IMR-90 (cell line): ENCODE measurements at regions not wholly inside any gene's neighbourhood (a gene's known extent, or its start where the extent isn't known, plus 50 kb on each side); places are given as distances from the start of the nearest gene placed in this dataset.

Source experiments
- ATAC-seq: fragments of 200-7000 bp; cut with Tn5 transposase; 2 replicates; pipeline ENCODE4 v1.9.1; 2020; ENCODE audit warnings: low read depth, mild to moderate bottlenecking, moderate library complexity
- BruUV-seq: library from RNA; stranded (reverse); fragments of 400-500 nt; replicated peaks from 2 replicates; lab custom pipeline; 2021; lab: Mats Ljungman, UMichigan
- CTCF ChIA-PET: fragments of 300-600 bp; formaldehyde crosslinking; extraction: SDS; loops from one replicate; lab custom pipeline; 2021; ENCODE audit warnings: antibody characterized with exemption; lab: Yijun Ruan, JAX
- POLR2A ChIA-PET: fragments of 300-600 bp; sonication (Branson Sonifier 250); formaldehyde crosslinking; loops from one replicate; lab custom pipeline; 2022; ENCODE audit warnings: antibody characterized with exemption; ENCODE audit not compliant: unreplicated experiment; lab: Charles Lee
- DNase-seq: peaks from one replicate; pipeline ENCODE4 v3.0.0; 2013
- H2AFZ ChIP-seq: replicated peaks from 2 replicates; pipeline ENCODE3; 2013; ENCODE audit warnings: low read length, mild to moderate bottlenecking; ENCODE audit not compliant: poor library complexity
- H2AK5ac ChIP-seq: 2 replicates; pipeline ENCODE4 v1.6.1; 2013; ENCODE audit warnings: low read depth, low read length, inconsistent platforms
- H2AK9ac ChIP-seq: replicated peaks from 2 replicates; pipeline ENCODE3; 2013; ENCODE audit warnings: mild to moderate bottlenecking, low read depth, low read length, moderate library complexity; ENCODE audit not compliant: poor library complexity
- H2BK120ac ChIP-seq: 2 replicates; pipeline ENCODE4 v1.6.1; 2013; ENCODE audit warnings: low read depth, low read length, inconsistent platforms
- H2BK15ac ChIP-seq: 3 replicates; pipeline ENCODE4 v1.6.1; 2013; ENCODE audit warnings: low read depth, low read length, inconsistent platforms
- H2BK20ac ChIP-seq: 2 replicates; pipeline ENCODE4 v1.6.1; 2013; ENCODE audit warnings: low read depth, mild to moderate bottlenecking, inconsistent platforms, low read length, moderate library complexity
- H2BK5ac ChIP-seq: 2 replicates; pipeline ENCODE4 v1.6.1; 2013; ENCODE audit warnings: mild to moderate bottlenecking, low read depth, low read length, inconsistent platforms; ENCODE audit not compliant: poor library complexity, severe bottlenecking
- H3K14ac ChIP-seq: replicated peaks from 2 replicates; pipeline ENCODE4 v1.6.1; 2013; ENCODE audit warnings: low read depth, low read length, inconsistent platforms
- H3K18ac ChIP-seq: 2 replicates; pipeline ENCODE4 v1.6.1; 2013; ENCODE audit warnings: low read depth, low read length, control low read depth
- H3K23ac ChIP-seq: 2 replicates; pipeline ENCODE4 v1.6.1; 2013; ENCODE audit warnings: low read depth, low read length, inconsistent platforms
- H3K27ac ChIP-seq: 2 replicates; pipeline ENCODE4 v1.5.1; 2013; ENCODE audit warnings: mild to moderate bottlenecking, control low read depth, low read length; ENCODE audit not compliant: insufficient read depth
- H3K27me3 ChIP-seq: 2 replicates; pipeline ENCODE4 v1.6.1; 2013; ENCODE audit warnings: low read length; ENCODE audit not compliant: control insufficient read depth, insufficient read depth
- H3K36me3 ChIP-seq: 2 replicates; pipeline ENCODE4 v1.6.1; 2013; ENCODE audit warnings: low read length, mixed read lengths; ENCODE audit not compliant: control insufficient read depth, insufficient read depth
- H3K4ac ChIP-seq: 2 replicates; pipeline ENCODE4 v1.6.1; 2013; ENCODE audit warnings: low read depth, low read length, inconsistent platforms
- H3K4me1 ChIP-seq: 2 replicates; pipeline ENCODE4 v1.6.1; 2013; ENCODE audit warnings: low read length, mixed read lengths; ENCODE audit not compliant: control insufficient read depth, insufficient read depth
- H3K4me2 ChIP-seq: 2 replicates; pipeline ENCODE4 v1.6.1; 2013; ENCODE audit warnings: low read depth, mild to moderate bottlenecking, control low read depth, low read length, moderate library complexity
- H3K4me3 ChIP-seq: 2 replicates; pipeline ENCODE4 v1.5.1; 2013; ENCODE audit warnings: low read depth, mild to moderate bottlenecking, control low read depth, low read length, moderate library complexity; ENCODE audit not compliant: insufficient read depth
- H3K56ac ChIP-seq: 2 replicates; pipeline ENCODE4 v1.6.1; 2013; ENCODE audit warnings: low read length, inconsistent platforms; ENCODE audit not compliant: insufficient read depth; ENCODE audit errors: extremely low read depth
- H3K79me1 ChIP-seq, 2 experiments: 2 replicates each; pipeline ENCODE4 v1.6.1; 2013; ENCODE audit warnings: low read length in 2 of 2, inconsistent platforms in 1 of 2, low read depth in 1 of 2
- H3K9ac ChIP-seq: 2 replicates; pipeline ENCODE4 v1.6.1; 2013; ENCODE audit warnings: low read depth, low read length, control low read depth
- H3K9me1 ChIP-seq: 2 replicates; pipeline ENCODE4 v1.6.1; 2013; ENCODE audit warnings: low read length, inconsistent platforms; ENCODE audit not compliant: insufficient read depth
- H3K9me3 ChIP-seq: 2 replicates; pipeline ENCODE4 v1.6.1; 2013; ENCODE audit warnings: low read length; ENCODE audit not compliant: control insufficient read depth, insufficient read depth
- H4K20me1 ChIP-seq: 2 replicates; pipeline ENCODE4 v1.6.1; 2013; ENCODE audit warnings: low read length, inconsistent platforms; ENCODE audit not compliant: insufficient read depth
- H4K5ac ChIP-seq: 2 replicates; pipeline ENCODE4 v1.6.1; 2013; ENCODE audit warnings: mild to moderate bottlenecking, low read depth, low read length, control low read depth
- H4K8ac ChIP-seq, 2 experiments: 2 replicates each; pipeline ENCODE4 v1.6.1; 2013; ENCODE audit warnings: low read depth in 2 of 2, low read length in 2 of 2, control low read depth in 1 of 2, inconsistent platforms in 1 of 2
- H4K91ac ChIP-seq: 2 replicates; pipeline ENCODE4 v1.6.1; 2013; ENCODE audit warnings: low read depth, low read length, inconsistent platforms; ENCODE audit not compliant: insufficient read depth
- BHLHE40 ChIP-seq: fragments of 150-350 bp; IDR thresholded peaks from 2 replicates; pipeline ENCODE4 v1.6.1; 2016; ENCODE audit warnings: mild to moderate bottlenecking, low read depth, low read length
- CEBPB ChIP-seq: IDR thresholded peaks from 2 replicates; pipeline ENCODE4 v1.6.1; 2012; ENCODE audit warnings: low read depth, low read length, improper control_type of control experiment
- CTCF ChIP-seq: conservative IDR thresholded peaks from 2 replicates; pipeline ENCODE4 v1.5.1; 2012; ENCODE audit warnings: mild to moderate bottlenecking, low read depth, low read length, improper control_type of control experiment
- ELK1 ChIP-seq: fragments of 150-350 bp; IDR thresholded peaks from 2 replicates; pipeline ENCODE4 v1.6.1; 2016; ENCODE audit warnings: low read depth, mild to moderate bottlenecking, low read length, moderate library complexity, borderline replicate concordance
- MAFK ChIP-seq: IDR thresholded peaks from 2 replicates; pipeline ENCODE4 v1.6.1; 2012; ENCODE audit warnings: low read depth, low read length, improper control_type of control experiment
- MAZ ChIP-seq: IDR thresholded peaks from 2 replicates; pipeline ENCODE4 v1.6.1; 2012; ENCODE audit warnings: low read depth, mild to moderate bottlenecking, low read length, improper control_type of control experiment, moderate library complexity, borderline replicate concordance
- RFX5 ChIP-seq: IDR thresholded peaks from 2 replicates; pipeline ENCODE4 v1.8.0; 2012; ENCODE audit warnings: low read depth, mild to moderate bottlenecking, low read length, moderate library complexity
- SMC3 ChIP-seq: fragments of 150-350 bp; IDR thresholded peaks from 2 replicates; pipeline ENCODE4 v1.6.1; 2016; ENCODE audit warnings: low read depth, mild to moderate bottlenecking, antibody characterized with exemption, low read length, moderate library complexity
- whole genome bisulfite sequencing, 2 experiments: methylation state at CpG; one replicate each; pipeline versions ENCODE4 v1.1.5 to v1.1.7; 2013; ENCODE audit warnings: missing lambda C conversion rate in 2 of 2; ENCODE audit not compliant: insufficient read length in 1 of 2; ENCODE audit errors: extremely low coverage in 2 of 2; 5-methylcytosine and 5-hydroxymethylcytosine counted together
- dilution Hi-C: fragments of 300-500 bp; cut with HindIII; formaldehyde crosslinking; loops from one replicate; pipeline ENCODE4 v1.14.3; 2018; ENCODE audit warnings: low sequenced_read_pairs; ENCODE audit not compliant: unreplicated experiment
- in situ Hi-C: fragments of 300-500 bp; cut with MboI; formaldehyde crosslinking; loops from 3 replicates; pipeline ENCODE4 v1.14.3; 2019; ENCODE audit warnings: low sequenced_read_pairs, inconsistent platforms, mixed read lengths
- intact Hi-C: fragments of 100-400 bp; cut with micrococcal nuclease; formaldehyde crosslinking; loops from 2 replicates; pipeline ENCODE4 v1.10.0; 2022

GRCh38 chr20:56995149-56995548 lies 271.3 kb downstream of the BMP7 start:
- H3K9ac ChIP-seq, result no peak overlapping the region
- no peak overlapping the region for H4K8ac ChIP-seq
- dilution Hi-C loops (no loop called here), in situ Hi-C loops (no loop called here), intact Hi-C loops (loop anchor here (1.0 kb wide), 1 partner anchor 445 kb away; no protein-coding TSS in a partner anchor)
- no peak overlapping the region for H3K56ac ChIP-seq
- no peaks in the 10 kb centered on the region; the same call in 1 of the 2 replicates for H3K27me3 ChIP-seq
- H3K14ac ChIP-seq, result no peak overlapping the region
- H4K5ac ChIP-seq, result no peak overlapping the region
- H3K18ac ChIP-seq, result no peak overlapping the region
- H3K4me2 ChIP-seq, result no peak overlapping the region
- no peak for ATAC-seq
- H2BK15ac ChIP-seq, result no peak overlapping the region
- no peak overlapping the region for H2BK20ac ChIP-seq
- no peak overlapping the region for H2BK120ac ChIP-seq
- no peak overlapping the region for H2AFZ ChIP-seq
- no peaks in the 10 kb centered on the region for H3K36me3 ChIP-seq
- WGBS, 2 experiments, result 30% methylated on average over 2 of the region's 9 CpGs; no CpG with 5 or more reads in 1 of the 2 experiments
- no peak overlapping the region for H3K27ac ChIP-seq
- no peaks in the 10 kb centered on the region for H4K20me1 ChIP-seq
- no peak for DNase-seq
- H3K4me1 ChIP-seq, result no peaks in the 10 kb centered on the region
- no peak overlapping the region for H2BK5ac ChIP-seq
- H3K9me1 ChIP-seq, result no peaks in the 10 kb centered on the region
- ChIA-PET CTCF (no interaction called here), POLR2A (no interaction called here)
- no peaks in the 10 kb centered on the region for H3K79me1 ChIP-seq
- H2AK5ac ChIP-seq, result no peak overlapping the region
- H2AK9ac ChIP-seq, result no peak overlapping the region
- H4K91ac ChIP-seq, result no peak overlapping the region
- no peak overlapping the region for H3K4ac ChIP-seq
- no TSS peak for BruUV-seq
- H3K4me3 ChIP-seq, result no peak overlapping the region
- TF ChIP-seq ELK1 (no peak), SMC3 (no peak), CTCF (no peak), MAZ (no peak), CEBPB (no peak), MAFK (no peak), BHLHE40 (no peak), RFX5 (no peak)
- peaks cover 7% of the 10 kb centered on the region; the same call in 1 of the 2 replicates for H3K9me3 ChIP-seq
- H3K23ac ChIP-seq, result no peak overlapping the region
